HTR-8/SVneo (cell line): ENCODE measurements at regions not wholly inside any gene's neighbourhood (a gene's known extent, or its start where the extent isn't known, plus 50 kb on each side); places are given as distances from the start of the nearest gene placed in this dataset.

Experiments
- DNase-seq: peaks from one replicate; pipeline ENCODE4 v3.0.0; 2011; ENCODE audit warnings: low spot score, mixed read lengths; ENCODE audit not compliant: insufficient read length
- FAIRE-seq: peaks from 2 replicates; lab custom pipeline; 2011; peaks lifted over from hg19 to GRCh38; lab: Jason Lieb, UNC

GRCh38 chr7:131107337-131108211 is 220.1 kb upstream of the MKLN1 start:
- peak; percentile 62 for DNase-seq

GRCh38 chr7:131108212-131108940 is 219.3 kb upstream of the MKLN1 start:
- no peak for DNase-seq
- FAIRE-seq = no peak

More at GRCh38 chr7:131107337-131108211, 220.1 kb upstream of the MKLN1 start:
- no peak for FAIRE-seq

GRCh38 chr7:131109011-131109758 is 218.5 kb upstream of the MKLN1 start:
- FAIRE-seq (no peak), DNase-seq (no peak)

GRCh38 chr7:131109759-131110296 is 217.8 kb upstream of the MKLN1 start:
- DNase-seq = peak; percentile 41
- FAIRE-seq = no peak

- FAIRE-seq (no peak), DNase-seq (no peak)
These were observed 217.2 kb upstream of the MKLN1 start for GRCh38 chr7:131110297-131111080.

- FAIRE-seq (no peak), DNase-seq (no peak)
These were observed 216.5 kb upstream of the MKLN1 start for GRCh38 chr7:131111081-131111576.

- no peak for DNase-seq
- no peak for FAIRE-seq
These were observed 215.9 kb upstream of the MKLN1 start for GRCh38 chr7:131111792-131112191.

GRCh38 chr7:131112431-131112830 is 215.2 kb upstream of the MKLN1 start:
- FAIRE-seq = no peak
- no peak for DNase-seq

- FAIRE-seq (no peak), DNase-seq (no peak)
These were observed 212.3 kb upstream of the MKLN1 start for GRCh38 chr7:131115340-131115739.

- no peak for DNase-seq
- FAIRE-seq = no peak
These were observed 210.2 kb upstream of the MKLN1 start for GRCh38 chr7:131117439-131117838.

- DNase-seq (no peak), FAIRE-seq (no peak)
These were observed 208.3 kb upstream of the MKLN1 start for GRCh38 chr7:131119381-131119780.

GRCh38 chr7:131122394-131122793 is 205.3 kb upstream of the MKLN1 start:
- DNase-seq = no peak
- FAIRE-seq = no peak

- FAIRE-seq = no peak
- no peak for DNase-seq
These were observed 203.6 kb upstream of the MKLN1 start for GRCh38 chr7:131124001-131124629.

GRCh38 chr7:131124867-131125266 is 202.8 kb upstream of the MKLN1 start:
- FAIRE-seq (no peak), DNase-seq (no peak)

- DNase-seq = no peak
- no peak for FAIRE-seq
These were observed 197.4 kb upstream of the MKLN1 start for GRCh38 chr7:131130324-131130723.

- DNase-seq (no peak), FAIRE-seq (no peak)
These were observed 196.5 kb upstream of the MKLN1 start for GRCh38 chr7:131131012-131131745.

GRCh38 chr7:131131746-131132431 is 195.8 kb upstream of the MKLN1 start:
- DNase-seq = no peak
- no peak for FAIRE-seq

- FAIRE-seq (no peak), DNase-seq (no peak)
These were observed 188.2 kb upstream of the MKLN1 start for GRCh38 chr7:131139462-131139861.
